ENCODE measurements at regions not wholly inside any gene's neighbourhood (a gene's known extent, or its start where the extent isn't known, plus 50 kb on each side); places are given as distances from the start of the nearest gene placed in this dataset.

DNA sequence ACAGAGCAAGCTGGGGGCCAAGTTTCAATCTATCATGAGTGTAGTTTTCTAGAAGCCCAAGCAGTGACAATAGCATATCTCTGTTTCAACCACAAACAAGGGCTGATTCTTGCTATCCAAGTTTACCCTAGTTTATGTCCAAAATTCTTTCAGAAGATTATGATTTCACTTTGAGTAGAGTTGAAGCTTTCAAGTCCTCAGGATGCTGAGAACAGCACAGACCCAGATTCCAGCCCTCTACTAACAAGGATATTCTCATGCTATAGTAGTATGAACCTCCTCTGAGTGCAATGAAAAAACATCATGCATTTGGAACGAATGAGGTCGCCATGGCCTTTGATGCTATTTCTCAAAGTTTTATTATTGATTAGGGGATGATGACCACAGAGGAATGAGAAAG lies 344.1 kb upstream of the NPVF start:
- DNase-seq (ENCODE audit: low read depth in 1 of 2, low spot score in 1 of 2): no peak
- no peak overlapping the region for H3K27ac ChIP-seq (replicated peaks)
- H3K4me3 ChIP-seq (replicated peaks; ENCODE audit: insufficient read depth, low read length): no peak overlapping the region
- TF ChIP-seq, protein P1, sequence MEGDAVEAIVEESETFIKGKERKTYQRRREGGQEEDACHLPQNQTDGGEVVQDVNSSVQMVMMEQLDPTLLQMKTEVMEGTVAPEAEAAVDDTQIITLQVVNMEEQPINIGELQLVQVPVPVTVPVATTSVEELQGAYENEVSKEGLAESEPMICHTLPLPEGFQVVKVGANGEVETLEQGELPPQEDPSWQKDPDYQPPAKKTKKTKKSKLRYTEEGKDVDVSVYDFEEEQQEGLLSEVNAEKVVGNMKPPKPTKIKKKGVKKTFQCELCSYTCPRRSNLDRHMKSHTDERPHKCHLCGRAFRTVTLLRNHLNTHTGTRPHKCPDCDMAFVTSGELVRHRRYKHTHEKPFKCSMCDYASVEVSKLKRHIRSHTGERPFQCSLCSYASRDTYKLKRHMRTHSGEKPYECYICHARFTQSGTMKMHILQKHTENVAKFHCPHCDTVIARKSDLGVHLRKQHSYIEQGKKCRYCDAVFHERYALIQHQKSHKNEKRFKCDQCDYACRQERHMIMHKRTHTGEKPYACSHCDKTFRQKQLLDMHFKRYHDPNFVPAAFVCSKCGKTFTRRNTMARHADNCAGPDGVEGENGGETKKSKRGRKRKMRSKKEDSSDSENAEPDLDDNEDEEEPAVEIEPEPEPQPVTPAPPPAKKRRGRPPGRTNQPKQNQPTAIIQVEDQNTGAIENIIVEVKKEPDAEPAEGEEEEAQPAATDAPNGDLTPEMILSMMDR (IDR thresholded peaks at IDR 0.05; ENCODE audit: insufficient read depth, low read length): no peak
- no peak for TF ChIP-seq GABPA (IDR thresholded peaks at IDR 0.05; ENCODE audit: low read depth)
- TF ChIP-seq, protein P2, sequence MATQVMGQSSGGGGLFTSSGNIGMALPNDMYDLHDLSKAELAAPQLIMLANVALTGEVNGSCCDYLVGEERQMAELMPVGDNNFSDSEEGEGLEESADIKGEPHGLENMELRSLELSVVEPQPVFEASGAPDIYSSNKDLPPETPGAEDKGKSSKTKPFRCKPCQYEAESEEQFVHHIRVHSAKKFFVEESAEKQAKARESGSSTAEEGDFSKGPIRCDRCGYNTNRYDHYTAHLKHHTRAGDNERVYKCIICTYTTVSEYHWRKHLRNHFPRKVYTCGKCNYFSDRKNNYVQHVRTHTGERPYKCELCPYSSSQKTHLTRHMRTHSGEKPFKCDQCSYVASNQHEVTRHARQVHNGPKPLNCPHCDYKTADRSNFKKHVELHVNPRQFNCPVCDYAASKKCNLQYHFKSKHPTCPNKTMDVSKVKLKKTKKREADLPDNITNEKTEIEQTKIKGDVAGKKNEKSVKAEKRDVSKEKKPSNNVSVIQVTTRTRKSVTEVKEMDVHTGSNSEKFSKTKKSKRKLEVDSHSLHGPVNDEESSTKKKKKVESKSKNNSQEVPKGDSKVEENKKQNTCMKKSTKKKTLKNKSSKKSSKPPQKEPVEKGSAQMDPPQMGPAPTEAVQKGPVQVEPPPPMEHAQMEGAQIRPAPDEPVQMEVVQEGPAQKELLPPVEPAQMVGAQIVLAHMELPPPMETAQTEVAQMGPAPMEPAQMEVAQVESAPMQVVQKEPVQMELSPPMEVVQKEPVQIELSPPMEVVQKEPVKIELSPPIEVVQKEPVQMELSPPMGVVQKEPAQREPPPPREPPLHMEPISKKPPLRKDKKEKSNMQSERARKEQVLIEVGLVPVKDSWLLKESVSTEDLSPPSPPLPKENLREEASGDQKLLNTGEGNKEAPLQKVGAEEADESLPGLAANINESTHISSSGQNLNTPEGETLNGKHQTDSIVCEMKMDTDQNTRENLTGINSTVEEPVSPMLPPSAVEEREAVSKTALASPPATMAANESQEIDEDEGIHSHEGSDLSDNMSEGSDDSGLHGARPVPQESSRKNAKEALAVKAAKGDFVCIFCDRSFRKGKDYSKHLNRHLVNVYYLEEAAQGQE (IDR thresholded peaks at IDR 0.05; ENCODE audit: insufficient replicate concordance, low read depth): no peak
- no peak for TF ChIP-seq SPI1 (IDR thresholded peaks at IDR 0.05; ENCODE audit: borderline replicate concordance, low read depth)
- TF ChIP-seq POLR2AphosphoS5 (IDR thresholded peaks at IDR 0.05; ENCODE audit: low read depth): no peak
- H3K27me3 ChIP-seq (ENCODE audit: insufficient read depth, poor library complexity, severe bottlenecking): no peaks in the 10 kb centered on the region

DNA sequence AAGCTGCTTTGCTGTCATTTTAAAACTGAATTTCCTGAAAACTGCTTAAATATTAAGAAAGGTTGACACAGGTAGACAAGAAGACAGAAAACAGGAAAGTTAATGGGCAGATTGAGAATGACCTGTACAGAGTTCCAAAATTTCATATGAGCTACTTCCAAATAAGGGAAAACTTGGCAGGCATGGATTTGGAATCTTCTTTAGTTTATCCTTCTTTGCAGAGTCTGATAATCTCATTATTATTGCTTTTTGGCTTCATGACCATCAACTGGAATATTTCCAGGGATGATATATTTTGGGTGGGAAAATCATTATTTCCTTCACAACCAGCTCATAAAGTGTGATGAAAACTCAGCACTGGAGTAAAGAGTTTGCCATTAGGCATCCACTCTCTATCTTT lies 346.5 kb upstream of the NPVF start:
- no peak overlapping the region for H3K27ac ChIP-seq (replicated peaks)
- TF ChIP-seq, protein P2 (IDR thresholded peaks at IDR 0.05; ENCODE audit: insufficient replicate concordance, low read depth): no peak
- TF ChIP-seq GABPA (IDR thresholded peaks at IDR 0.05; ENCODE audit: low read depth) (no peak), SPI1 (IDR thresholded peaks at IDR 0.05; ENCODE audit: borderline replicate concordance, low read depth) (no peak), POLR2AphosphoS5 (IDR thresholded peaks at IDR 0.05; ENCODE audit: low read depth) (no peak)
- TF ChIP-seq, protein P1 (IDR thresholded peaks at IDR 0.05; ENCODE audit: insufficient read depth, low read length): no peak
- no peaks in the 10 kb centered on the region for H3K27me3 ChIP-seq (ENCODE audit: insufficient read depth, poor library complexity, severe bottlenecking)
- no peak for DNase-seq (ENCODE audit: low read depth in 1 of 2, low spot score in 1 of 2)
- no peak overlapping the region for H3K4me3 ChIP-seq (replicated peaks; ENCODE audit: insufficient read depth, low read length)

DNA sequence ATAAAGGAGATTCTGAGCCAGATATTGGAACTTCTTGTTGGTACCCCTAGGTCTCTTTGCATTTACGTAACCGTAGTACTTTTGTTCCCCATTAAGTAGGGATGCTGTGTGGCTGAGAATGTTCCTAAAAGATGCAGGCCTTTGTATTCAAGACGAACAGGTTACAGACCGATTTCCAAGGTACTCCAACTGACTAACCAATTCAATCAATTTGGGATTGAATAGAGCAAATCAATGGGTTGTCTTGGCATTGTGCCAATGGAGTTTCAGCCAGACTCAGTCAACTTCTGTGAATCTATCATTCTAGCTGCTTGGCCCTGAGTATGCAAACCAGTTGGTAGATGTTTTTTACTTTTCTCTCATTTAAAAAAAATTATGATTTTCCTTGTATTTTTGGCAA lies 347.3 kb upstream of the NPVF start:
- H3K4me3 ChIP-seq (replicated peaks; ENCODE audit: insufficient read depth, low read length): no peak overlapping the region
- no peaks in the 10 kb centered on the region for H3K27me3 ChIP-seq (ENCODE audit: insufficient read depth, poor library complexity, severe bottlenecking)
- TF ChIP-seq, protein P2 (IDR thresholded peaks at IDR 0.05; ENCODE audit: insufficient replicate concordance, low read depth): no peak
- TF ChIP-seq POLR2AphosphoS5 (IDR thresholded peaks at IDR 0.05; ENCODE audit: low read depth) (no peak), GABPA (IDR thresholded peaks at IDR 0.05; ENCODE audit: low read depth) (no peak), SPI1 (IDR thresholded peaks at IDR 0.05; ENCODE audit: borderline replicate concordance, low read depth) (no peak)
- TF ChIP-seq, protein P1 (IDR thresholded peaks at IDR 0.05; ENCODE audit: insufficient read depth, low read length): no peak
- DNase-seq (ENCODE audit: low read depth in 1 of 2, low spot score in 1 of 2): no peak
- no peak overlapping the region for H3K27ac ChIP-seq (replicated peaks)

Data from HL-60 (cell line).